Stimulated activated CD4-positive, alpha-beta T cell treated with anti-CD3 and anti-CD28 coated beads, TNF-alpha, amount 100 ng/mL, for 24 hours (primary cell): ENCODE measurements at regions not wholly inside any gene's neighbourhood (a gene's known extent, or its start where the extent isn't known, plus 50 kb on each side); places are given as distances from the start of the nearest gene placed in this dataset.

ENCODE experiments used
- DNase-seq, 3 experiments: peaks; one replicate each; pipeline ENCODE4 v3.0.0-alpha.2; 2020; ENCODE audit warnings: low read depth in 3 of 3

GRCh38 chr6:159099961-159100360 lies 55.2 kb upstream of the TAGAP start:
- no peak for DNase-seq

- no peak for DNase-seq
Observed at GRCh38 chr6:159099276-159099675, 54.5 kb upstream of the TAGAP start.

- peak; percentile 48 to 65 (median 62) for DNase-seq
Observed at GRCh38 chr6:159098636-159099106, 53.9 kb upstream of the TAGAP start.

GRCh38 chr6:159097256-159097655 lies 52.5 kb upstream of the TAGAP start:
- DNase-seq: peak; percentile 43 to 68 (median 66)

- no peak for DNase-seq
Observed at GRCh38 chr6:159095616-159096015, 50.8 kb upstream of the TAGAP start.

GRCh38 chr6:159094444-159095252 lies 49.9 kb upstream of the TAGAP start:
- peak; percentile 40 to 64 (median 50) for DNase-seq
